HEK293T (cell line): ENCODE measurements at regions not wholly inside any gene's neighbourhood (a gene's known extent, or its start where the extent isn't known, plus 50 kb on each side); places are given as distances from the start of the nearest gene placed in this dataset.

ENCODE experiments used
- CTCF ChIA-PET: fragments of 350-600 bp; formaldehyde crosslinking; extraction: SDS; loops from one replicate; lab custom pipeline; 2021; ENCODE audit warnings: antibody characterized with exemption, inconsistent platforms; lab: Yijun Ruan, JAX
- POLR2A ChIA-PET: fragments of 350-600 bp; formaldehyde crosslinking; extraction: SDS; loops from one replicate; lab custom pipeline; 2020; ENCODE audit warnings: antibody characterized with exemption, inconsistent platforms; lab: Yijun Ruan, JAX
- DNase-seq: peaks from one replicate; pipeline ENCODE4 v3.0.0; 2012; ENCODE audit warnings: mixed read lengths; ENCODE audit errors: extremely low spot score
- ARNT ChIP-seq: fragments of 450-650 bp; IDR thresholded peaks from 2 replicates; pipeline ENCODE4 v1.6.1; 2017; ENCODE audit warnings: mild to moderate bottlenecking
- BHLHE40 ChIP-seq: fragments of 450-650 bp; IDR thresholded peaks from 2 replicates; pipeline ENCODE4 v1.6.1; 2016; ENCODE audit warnings: mild to moderate bottlenecking, moderate library complexity, borderline replicate concordance
- CTBP1 ChIP-seq: fragments of 450-650 bp; IDR thresholded peaks from 2 replicates; pipeline ENCODE4 v1.6.1; 2016; ENCODE audit warnings: borderline replicate concordance
- ELF4 ChIP-seq: fragments of 450-650 bp; IDR thresholded peaks from 2 replicates; pipeline ENCODE4 v1.6.1; 2017; ENCODE audit warnings: antibody characterized with exemption
- FOXA1 ChIP-seq: fragments of 450-650 bp; IDR thresholded peaks from 2 replicates; pipeline ENCODE4 v1.6.1; 2016; ENCODE audit warnings: mild to moderate bottlenecking
- FOXK2 ChIP-seq: fragments of 450-650 bp; IDR thresholded peaks from 2 replicates; pipeline ENCODE4 v1.6.1; 2016; ENCODE audit warnings: mild to moderate bottlenecking
- FOXM1 ChIP-seq: fragments of 450-650 bp; IDR thresholded peaks from 2 replicates; pipeline ENCODE4 v1.6.1; 2017; ENCODE audit warnings: mild to moderate bottlenecking, borderline replicate concordance
- HDGF ChIP-seq: fragments of 450-650 bp; IDR thresholded peaks from 2 replicates; pipeline ENCODE4 v1.6.1; 2017; ENCODE audit warnings: antibody characterized with exemption, borderline replicate concordance
- L3MBTL2 ChIP-seq: fragments of 450-650 bp; conservative IDR thresholded peaks from 2 replicates; pipeline ENCODE4 v1.6.1; 2016; ENCODE audit warnings: mild to moderate bottlenecking
- LEF1 ChIP-seq: fragments of 450-650 bp; IDR thresholded peaks from 2 replicates; pipeline ENCODE4 v1.6.1; 2017; ENCODE audit warnings: mild to moderate bottlenecking, borderline replicate concordance
- NFRKB ChIP-seq: fragments of 450-650 bp; IDR thresholded peaks from 2 replicates; pipeline ENCODE4 v1.6.1; 2016; ENCODE audit warnings: mild to moderate bottlenecking, moderate library complexity
- SP1 ChIP-seq: fragments of 450-650 bp; IDR thresholded peaks from 2 replicates; pipeline ENCODE4 v1.6.1; 2017
- SUZ12 ChIP-seq: fragments of 450-650 bp; IDR thresholded peaks from 2 replicates; pipeline ENCODE4 v1.6.1; 2016; ENCODE audit warnings: mild to moderate bottlenecking
- TARDBP ChIP-seq: fragments of 450-650 bp; IDR thresholded peaks from 2 replicates; pipeline ENCODE4 v1.6.1; 2016
- ZNF384 ChIP-seq: fragments of 450-650 bp; IDR thresholded peaks from 2 replicates; pipeline ENCODE4 v1.6.1; 2016
- TF ChIP-seq, protein P1 (sequence below): fragments of 450-650 bp; IDR thresholded peaks from 2 replicates; pipeline ENCODE4 v1.6.1; 2016

- POLR2A ChIA-PET = no interaction called here
- DNase-seq = no peak
- CTCF ChIA-PET = no interaction called here
- TF ChIP-seq FOXK2 = no peak
- TF ChIP-seq FOXM1 = no peak
- TF ChIP-seq ELF4 = no peak
- TF ChIP-seq FOXA1 = no peak
- TF ChIP-seq L3MBTL2 = no peak
- TF ChIP-seq HDGF = no peak
- no peak for TF ChIP-seq ZNF384
- TF ChIP-seq LEF1 = no peak
- no peak for TF ChIP-seq NFRKB
- no peak for TF ChIP-seq CTBP1
These were observed 117.9 kb upstream of the GRIA4 start for GRCh38 chr11:105492010-105492409.

GRCh38 chr11:105491394-105491793 lies 118.5 kb upstream of the GRIA4 start:
- POLR2A ChIA-PET = no interaction called here
- no peak for DNase-seq
- no peak for TF ChIP-seq FOXK2
- no peak for TF ChIP-seq CTBP1
- TF ChIP-seq FOXM1 = no peak
- no peak for TF ChIP-seq ARNT
- TF ChIP-seq SUZ12 = no peak
- TF ChIP-seq, protein P1, sequence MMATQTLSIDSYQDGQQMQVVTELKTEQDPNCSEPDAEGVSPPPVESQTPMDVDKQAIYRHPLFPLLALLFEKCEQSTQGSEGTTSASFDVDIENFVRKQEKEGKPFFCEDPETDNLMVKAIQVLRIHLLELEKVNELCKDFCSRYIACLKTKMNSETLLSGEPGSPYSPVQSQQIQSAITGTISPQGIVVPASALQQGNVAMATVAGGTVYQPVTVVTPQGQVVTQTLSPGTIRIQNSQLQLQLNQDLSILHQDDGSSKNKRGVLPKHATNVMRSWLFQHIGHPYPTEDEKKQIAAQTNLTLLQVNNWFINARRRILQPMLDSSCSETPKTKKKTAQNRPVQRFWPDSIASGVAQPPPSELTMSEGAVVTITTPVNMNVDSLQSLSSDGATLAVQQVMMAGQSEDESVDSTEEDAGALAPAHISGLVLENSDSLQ = no peak
- TF ChIP-seq FOXA1 = no peak
- TF ChIP-seq LEF1 = no peak
- TF ChIP-seq SP1 = no peak
- no peak for TF ChIP-seq ELF4
- CTCF ChIA-PET = no interaction called here

- POLR2A ChIA-PET = no interaction called here
- CTCF ChIA-PET = interaction anchor here (0.6 kb wide), 1 partner anchor 483 kb away, joined by 5 read pairs; no protein-coding TSS in a partner anchor
- TF ChIP-seq FOXK2 = no peak
- TF ChIP-seq, protein P1 = no peak
- no peak for DNase-seq
These were observed 119.5 kb upstream of the GRIA4 start for GRCh38 chr11:105490333-105490732.

DNA sequence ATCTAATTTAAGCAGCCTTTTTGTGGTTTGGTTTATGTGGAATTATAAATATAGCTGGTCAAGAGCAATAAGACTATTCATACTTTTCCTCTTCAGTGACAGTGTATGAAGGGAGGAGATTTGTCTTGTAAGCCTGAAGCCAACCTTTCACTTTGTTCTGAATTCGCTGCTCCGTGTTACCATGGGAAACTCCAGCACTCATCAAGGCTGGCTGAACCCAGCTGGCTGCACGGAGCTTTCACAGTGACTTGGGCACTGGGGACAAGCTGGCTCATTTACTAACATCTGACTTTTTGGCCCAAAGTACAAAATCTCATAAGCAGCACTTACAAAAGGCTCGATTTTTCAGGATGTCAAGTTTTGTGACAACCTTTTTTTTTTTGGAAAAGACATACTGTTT lies 120.4 kb upstream of the GRIA4 start:
- DNase-seq = no peak
- TF ChIP-seq FOXA1 = no peak
- TF ChIP-seq L3MBTL2 = no peak
- TF ChIP-seq ZNF384 = no peak
- TF ChIP-seq LEF1 = no peak
- no peak for TF ChIP-seq SP1
- TF ChIP-seq ELF4 = no peak
- TF ChIP-seq SUZ12 = no peak
- TF ChIP-seq CTBP1 = no peak
- TF ChIP-seq ARNT = no peak
- no peak for TF ChIP-seq FOXM1
- TF ChIP-seq TARDBP = no peak
- no peak for TF ChIP-seq NFRKB
- TF ChIP-seq HDGF = no peak
- no peak for TF ChIP-seq BHLHE40
- TF ChIP-seq FOXK2 = no peak
- TF ChIP-seq, protein P1 = no peak
- CTCF ChIA-PET = interaction anchor here (0.6 kb wide), 1 partner anchor 1167 kb away, joined by 7 read pairs; no protein-coding TSS in a partner anchor
- POLR2A ChIA-PET = no interaction called here

DNA sequence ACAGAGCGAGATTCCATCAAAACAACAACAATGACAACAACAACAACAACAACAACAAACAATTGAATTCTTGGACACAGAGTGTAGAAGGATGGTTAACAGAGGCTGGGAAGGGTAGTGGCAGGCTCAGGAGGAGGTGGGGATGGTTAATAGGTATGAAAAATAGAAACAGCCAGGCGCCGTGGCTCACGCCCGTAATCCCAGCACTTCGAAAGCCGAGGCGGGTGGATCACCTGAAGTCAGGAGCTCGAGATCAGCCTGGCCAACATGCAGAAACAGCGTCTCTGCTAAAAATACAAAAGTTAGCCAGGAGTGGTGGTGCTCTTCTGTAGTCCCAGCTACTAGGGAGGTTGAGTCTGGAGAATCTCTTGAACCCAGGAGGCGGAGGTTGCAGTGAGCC lies 122.9 kb upstream of the GRIA4 start:
- TF ChIP-seq ELF4 = no peak
- no peak for TF ChIP-seq ZNF384
- TF ChIP-seq NFRKB = no peak
- TF ChIP-seq LEF1 = no peak
- no peak for TF ChIP-seq ARNT
- TF ChIP-seq TARDBP = no peak
- no peak for TF ChIP-seq SUZ12
- TF ChIP-seq FOXK2 = no peak
- TF ChIP-seq HDGF = no peak
- no peak for TF ChIP-seq SP1
- TF ChIP-seq, protein P1 = no peak
- TF ChIP-seq FOXA1 = no peak
- no peak for TF ChIP-seq CTBP1
- no peak for TF ChIP-seq L3MBTL2
- TF ChIP-seq BHLHE40 = no peak
- TF ChIP-seq FOXM1 = no peak
- DNase-seq = no peak
- POLR2A ChIA-PET = no interaction called here
- CTCF ChIA-PET = no interaction called here

DNA sequence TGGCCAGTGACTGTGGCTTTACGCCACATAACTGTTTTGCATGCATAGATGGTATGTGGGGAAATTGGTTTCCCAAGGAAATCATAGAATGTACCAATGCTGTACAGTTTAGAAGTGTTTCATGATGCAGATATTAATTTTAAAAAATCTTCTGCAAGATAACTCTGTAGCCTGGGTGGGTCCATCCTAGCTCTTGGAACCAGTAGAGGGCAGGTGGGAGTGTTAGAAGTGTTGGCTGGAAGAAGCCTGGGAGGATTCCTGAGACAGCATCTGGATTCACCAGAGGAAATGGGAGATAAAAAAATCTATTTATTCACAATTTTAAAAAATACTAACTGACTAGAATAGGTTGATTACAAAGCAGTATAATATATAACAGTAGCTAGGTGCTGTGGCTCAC lies 139.9 kb upstream of the GRIA4 start:
- ChIA-PET POLR2A (no interaction called here), CTCF (no interaction called here)
- DNase-seq = no peak
- TF ChIP-seq, protein P1 = no peak
- TF ChIP-seq NFRKB = no peak
- no peak for TF ChIP-seq SUZ12
- TF ChIP-seq CTBP1 = no peak
- no peak for TF ChIP-seq LEF1
- TF ChIP-seq FOXM1 = no peak
- TF ChIP-seq ZNF384 = no peak
- no peak for TF ChIP-seq FOXK2
- TF ChIP-seq BHLHE40 = no peak
- no peak for TF ChIP-seq HDGF
- TF ChIP-seq ELF4 = no peak
- TF ChIP-seq ARNT = no peak
- TF ChIP-seq TARDBP = no peak
- TF ChIP-seq L3MBTL2 = no peak
- TF ChIP-seq FOXA1 = no peak
- no peak for TF ChIP-seq SP1
